Loucy (cell line): ENCODE measurements at regions not wholly inside any gene's neighbourhood (a gene's known extent, or its start where the extent isn't known, plus 50 kb on each side); places are given as distances from the start of the nearest gene placed in this dataset.

Source experiments
- H2AFZ ChIP-seq: fragments of 200-600 bp; sonication (generic); 2 replicates; pipeline ENCODE4 v1.6.0; 2016; ENCODE audit warnings: antibody characterized with exemption, mild to moderate bottlenecking, low read length, moderate library complexity
- H3F3A ChIP-seq: fragments of 200-600 bp; 2 replicates; pipeline ENCODE4 v1.6.0; 2016; ENCODE audit warnings: antibody characterized with exemption, low read depth, mild to moderate bottlenecking
- H3K27me3 ChIP-seq: fragments of 200-600 bp; sonication (generic); 2 replicates; pipeline ENCODE4 v1.6.1; 2014; ENCODE audit warnings: low read length, mild to moderate bottlenecking; ENCODE audit not compliant: insufficient read depth, poor library complexity, severe bottlenecking
- H3K36me3 ChIP-seq: fragments of 200-600 bp; sonication (generic); 2 replicates; pipeline ENCODE4 v1.6.1; 2016; ENCODE audit warnings: low read length; ENCODE audit not compliant: insufficient read depth
- H3K4me1 ChIP-seq: fragments of 200-600 bp; sonication (generic); 2 replicates; pipeline ENCODE4 v1.5.1; 2014; ENCODE audit warnings: low read length, mild to moderate bottlenecking; ENCODE audit not compliant: insufficient read depth, poor library complexity, severe bottlenecking
- H3K4me2 ChIP-seq: fragments of 200-600 bp; sonication (generic); 2 replicates; pipeline ENCODE4 v1.6.0; 2014; ENCODE audit warnings: antibody characterized with exemption, low read length, low read depth, mild to moderate bottlenecking; ENCODE audit not compliant: poor library complexity, severe bottlenecking
- H3K4me3 ChIP-seq: fragments of 200-600 bp; sonication (generic); 2 replicates; pipeline ENCODE4 v1.5.1; 2014; ENCODE audit warnings: low read length, mild to moderate bottlenecking, mixed read lengths; ENCODE audit not compliant: poor library complexity, severe bottlenecking
- H3K79me2 ChIP-seq: fragments of 200-600 bp; sonication (generic); 2 replicates; pipeline ENCODE4 v1.6.1; 2014; ENCODE audit warnings: low read length; ENCODE audit not compliant: insufficient read depth
- H3K9ac ChIP-seq: fragments of 200-600 bp; sonication (generic); 2 replicates; pipeline ENCODE4 v1.6.0; 2014; ENCODE audit warnings: mild to moderate bottlenecking, low read depth, low read length, moderate library complexity; ENCODE audit not compliant: poor library complexity, severe bottlenecking
- H3K9me2 ChIP-seq: fragments of 200-600 bp; sonication (generic); replicated peaks from 2 replicates; pipeline ENCODE4 v1.6.1; 2016; ENCODE audit warnings: low read depth, low read length, mixed read lengths
- H3K9me3 ChIP-seq: fragments of 200-600 bp; sonication (generic); 2 replicates; pipeline ENCODE4 v1.6.1; 2014; ENCODE audit warnings: mild to moderate bottlenecking, antibody characterized with exemption, low read length, low read depth; ENCODE audit not compliant: insufficient read depth
- H4K20me1 ChIP-seq: fragments of 200-600 bp; sonication (generic); 2 replicates; pipeline ENCODE4 v1.6.0; 2014; ENCODE audit warnings: antibody characterized with exemption, low read length, mild to moderate bottlenecking; ENCODE audit not compliant: insufficient read depth, poor library complexity, severe bottlenecking
- CTCF ChIP-seq: fragments of 200-600 bp; sonication (generic); conservative IDR thresholded peaks from 2 replicates; pipeline ENCODE4 v1.5.1; 2014; ENCODE audit warnings: mild to moderate bottlenecking, antibody characterized with exemption, low read length
- EZH2phosphoT487 ChIP-seq: fragments of 200-600 bp; IDR thresholded peaks from 2 replicates; pipeline ENCODE4 v1.6.1; 2018; ENCODE audit warnings: antibody characterized with exemption, mild to moderate bottlenecking, moderate library complexity, borderline replicate concordance

- no peaks in the 10 kb centered on the region for H3K4me1 ChIP-seq
- H3F3A ChIP-seq = no peaks in the 10 kb centered on the region
- H2AFZ ChIP-seq = no peak overlapping the region
- H3K4me2 ChIP-seq = no peak overlapping the region
- H3K4me3 ChIP-seq = no peak overlapping the region
- TF ChIP-seq EZH2phosphoT487 (no peak), CTCF (no peak)
- no peaks in the 10 kb centered on the region for H3K9me2 ChIP-seq
- no peaks in the 10 kb centered on the region for H3K27me3 ChIP-seq
- H3K9ac ChIP-seq = no peak overlapping the region
- no peaks in the 10 kb centered on the region for H3K79me2 ChIP-seq
- no peaks in the 10 kb centered on the region for H4K20me1 ChIP-seq
- H3K9me3 ChIP-seq = no peaks in the 10 kb centered on the region; the same call in 1 of the 2 replicates
- H3K36me3 ChIP-seq = no peaks in the 10 kb centered on the region
Observed at GRCh38 chrX:150028692-150029091, 90.4 kb upstream of the EOLA2 start.

GRCh38 chrX:150032742-150033141 is 94.5 kb upstream of the EOLA2 start:
- Histone ChIP-seq H3K9me2 (no peaks in the 10 kb centered on the region), H3K4me2 (no peak overlapping the region), H3K36me3 (no peaks in the 10 kb centered on the region), H3K27me3 (no peaks in the 10 kb centered on the region), H3K9me3 (no peaks in the 10 kb centered on the region), H2AFZ (no peak overlapping the region), H3K9ac (no peak overlapping the region), H3K4me1 (no peaks in the 10 kb centered on the region), H3F3A (no peaks in the 10 kb centered on the region), H3K4me3 (no peak overlapping the region), H4K20me1 (no peaks in the 10 kb centered on the region), H3K79me2 (no peaks in the 10 kb centered on the region)
- TF ChIP-seq EZH2phosphoT487 (no peak), CTCF (no peak)

GRCh38 chrX:150034788-150035187 is 96.5 kb upstream of the EOLA2 start:
- no peak overlapping the region for H3K4me2 ChIP-seq

More at GRCh38 chrX:150034788-150035187, 96.5 kb upstream of the EOLA2 start:
- Histone ChIP-seq H2AFZ (no peak overlapping the region), H3K9me3 (no peaks in the 10 kb centered on the region), H4K20me1 (no peaks in the 10 kb centered on the region), H3F3A (no peaks in the 10 kb centered on the region), H3K79me2 (no peaks in the 10 kb centered on the region), H3K9me2 (no peaks in the 10 kb centered on the region), H3K27me3 (no peaks in the 10 kb centered on the region), H3K9ac (no peak overlapping the region), H3K4me1 (no peaks in the 10 kb centered on the region), H3K4me3 (no peak overlapping the region), H3K36me3 (no peaks in the 10 kb centered on the region)
- TF ChIP-seq CTCF = no peak
- no peak for TF ChIP-seq EZH2phosphoT487
